HG03196 (cell line): ENCODE measurements at regions not wholly inside any gene's neighbourhood (a gene's known extent, or its start where the extent isn't known, plus 50 kb on each side); places are given as distances from the start of the nearest gene placed in this dataset.
"Not testable (repeated sequence)": the region's sequence is repeated elsewhere in the genome, so short reads cannot be mapped to it uniquely, and the experiment has no call there.

ENCODE experiments used
- ATAC-seq: cut with Tn5 transposase; IDR thresholded peaks from one replicate; pipeline ENCODE4 v1.9.1; 2021; ENCODE audit not compliant: unreplicated experiment

DNA sequence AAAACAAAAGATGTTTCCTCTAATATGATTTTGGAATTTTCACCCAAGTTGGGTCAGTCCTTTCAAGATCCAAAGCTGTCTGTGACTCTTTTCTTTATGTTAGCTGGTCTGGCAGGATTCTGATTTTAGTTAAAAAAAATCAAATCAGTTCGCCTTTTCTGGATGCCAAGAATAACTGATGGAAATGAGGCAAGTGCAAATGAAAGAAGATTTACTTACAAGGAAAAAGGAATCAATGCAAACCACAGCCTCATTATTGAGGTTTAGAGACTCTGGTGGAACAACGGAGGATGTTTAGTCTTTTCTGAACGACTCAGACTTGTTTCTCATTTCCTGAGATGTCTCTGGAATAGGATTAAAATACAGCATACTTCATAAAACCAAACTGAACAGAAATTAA is 117.0 kb upstream of the DYRK2 start:
- no peak for ATAC-seq

DNA sequence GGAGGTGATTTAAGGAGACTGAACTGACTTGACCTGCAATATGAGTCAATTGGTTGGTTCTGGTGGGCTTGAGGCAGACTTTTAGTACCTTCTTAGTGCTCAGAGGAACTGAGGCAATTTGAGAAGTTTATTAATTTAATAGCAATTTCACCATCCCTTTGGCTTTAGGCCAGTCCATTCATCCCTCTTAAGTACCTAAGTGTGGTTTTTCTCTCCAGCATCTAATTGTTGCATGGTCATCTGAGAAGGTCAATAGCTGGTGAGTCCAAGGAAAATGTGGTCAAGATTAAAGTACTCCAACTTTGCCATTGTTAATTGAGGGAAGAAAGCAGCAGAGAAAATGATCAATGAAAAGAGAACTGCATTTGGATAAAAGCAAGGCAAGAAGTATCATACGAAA is 115.4 kb upstream of the DYRK2 start:
- ATAC-seq: no peak

DNA sequence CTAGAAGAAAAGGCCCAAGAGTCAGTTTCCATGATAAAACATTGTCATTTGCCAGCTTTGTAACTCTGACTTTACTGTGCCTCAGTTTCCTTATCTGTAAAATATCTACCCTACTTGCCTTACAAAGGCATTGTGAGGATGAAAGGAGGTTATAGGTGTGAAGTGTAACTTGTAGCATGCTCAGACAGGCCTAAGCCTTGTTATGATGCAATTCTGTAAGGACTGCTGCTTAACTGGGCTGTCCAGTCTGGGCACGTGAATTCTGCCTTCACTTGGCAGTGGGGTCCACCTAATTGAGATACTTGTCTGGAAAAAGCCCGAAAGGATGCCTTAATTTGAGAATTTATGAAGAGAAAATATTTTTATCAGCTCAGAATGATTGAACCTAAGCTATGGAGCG is 114.5 kb upstream of the DYRK2 start:
- ATAC-seq: no peak

DNA sequence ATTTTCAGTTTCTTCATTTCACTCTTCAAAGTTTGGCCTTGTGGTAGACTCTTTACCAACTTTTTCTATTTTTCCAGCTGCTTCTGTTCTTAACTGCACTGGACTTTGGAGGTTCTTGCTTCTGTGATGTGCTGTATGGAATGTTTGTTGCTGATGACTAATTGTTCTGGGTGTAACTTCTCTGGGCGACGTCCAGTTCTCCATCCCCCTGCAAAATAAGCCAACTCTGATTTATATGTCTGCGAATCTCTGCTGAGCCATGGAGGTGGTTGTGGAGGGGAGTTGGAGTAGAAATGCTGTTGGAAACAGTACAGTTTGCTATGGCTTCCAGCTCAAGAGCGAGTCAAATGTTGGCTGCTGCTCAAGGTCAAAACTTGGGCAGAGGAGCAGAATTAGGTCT is 113.9 kb upstream of the DYRK2 start:
- ATAC-seq: no peak

DNA sequence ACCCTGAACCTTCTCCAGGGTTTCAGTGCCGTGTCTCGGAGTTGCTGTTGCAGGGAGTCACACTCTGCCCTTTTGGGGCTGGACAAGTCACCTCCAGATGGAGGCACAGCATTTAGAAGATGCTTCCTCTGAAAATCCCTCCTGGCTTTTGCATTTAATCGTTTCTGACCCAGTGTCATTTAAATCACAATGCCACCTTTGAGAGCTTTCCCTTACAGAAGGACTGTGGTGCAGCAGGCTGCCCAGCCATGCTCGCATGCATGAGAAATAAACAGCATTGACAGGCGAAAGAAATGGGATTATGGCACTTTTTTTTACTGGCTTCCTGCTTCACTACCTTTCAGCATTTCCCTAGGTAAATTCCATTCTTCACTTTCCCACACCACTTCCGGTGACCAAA is 113.4 kb upstream of the DYRK2 start:
- no peak for ATAC-seq

DNA sequence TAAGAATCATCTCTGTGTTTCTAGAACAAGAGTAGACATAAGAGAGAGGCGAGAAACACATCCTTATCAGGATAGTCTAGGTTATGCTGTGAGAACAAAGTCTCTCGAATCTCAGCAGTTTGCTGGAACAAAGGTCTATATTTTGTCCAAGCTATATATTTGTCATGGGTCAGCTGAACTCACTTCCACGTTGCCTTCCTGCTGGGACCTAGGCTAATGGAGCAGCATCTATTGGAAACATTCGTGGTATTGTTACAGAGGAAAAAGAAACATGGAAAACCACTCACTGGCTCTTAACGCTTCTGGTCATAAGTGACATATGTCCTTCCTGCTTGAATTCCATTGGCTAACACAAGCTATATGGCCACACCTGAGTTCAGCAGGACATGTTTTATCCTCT is 112.6 kb upstream of the DYRK2 start:
- no peak for ATAC-seq

DNA sequence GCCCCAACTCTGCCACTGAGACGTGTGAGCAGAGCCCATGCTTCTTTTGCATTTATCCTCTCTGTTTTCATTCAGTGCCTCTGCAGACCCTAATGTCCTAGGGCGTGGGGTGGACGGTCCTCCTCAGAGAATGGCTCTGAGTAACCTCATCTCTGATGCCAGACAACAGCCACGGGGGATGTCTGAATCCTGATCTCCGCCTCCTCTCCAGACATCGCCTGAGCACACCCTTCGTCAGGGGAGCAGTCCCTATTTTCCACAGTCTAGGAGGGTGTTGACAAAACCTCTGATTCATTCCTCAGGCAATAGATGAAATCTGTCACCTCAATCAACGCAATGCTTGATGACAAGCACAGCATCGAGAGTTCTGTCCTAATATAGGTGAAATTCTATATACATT is 109.2 kb upstream of the DYRK2 start:
- ATAC-seq: no peak

DNA sequence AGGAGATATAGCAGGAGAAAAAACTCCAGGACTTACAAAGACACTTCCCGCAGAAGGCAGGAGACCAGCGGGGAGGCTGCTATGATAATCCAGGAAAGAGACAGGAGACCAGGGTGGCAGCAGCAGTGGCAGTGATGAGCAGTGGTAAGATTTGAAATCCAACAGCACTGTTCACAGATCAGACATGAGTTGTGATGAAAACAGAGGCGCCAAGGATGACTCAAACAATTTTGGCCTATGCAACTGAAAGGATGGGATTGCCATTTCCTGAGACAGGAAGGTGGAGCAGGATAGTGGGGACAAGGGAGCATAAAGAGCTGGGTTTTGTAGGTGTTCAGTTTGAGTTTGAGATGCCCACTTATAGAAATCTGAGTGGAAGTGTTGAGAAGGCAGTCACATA is 108.6 kb upstream of the DYRK2 start:
- ATAC-seq: no peak

DNA sequence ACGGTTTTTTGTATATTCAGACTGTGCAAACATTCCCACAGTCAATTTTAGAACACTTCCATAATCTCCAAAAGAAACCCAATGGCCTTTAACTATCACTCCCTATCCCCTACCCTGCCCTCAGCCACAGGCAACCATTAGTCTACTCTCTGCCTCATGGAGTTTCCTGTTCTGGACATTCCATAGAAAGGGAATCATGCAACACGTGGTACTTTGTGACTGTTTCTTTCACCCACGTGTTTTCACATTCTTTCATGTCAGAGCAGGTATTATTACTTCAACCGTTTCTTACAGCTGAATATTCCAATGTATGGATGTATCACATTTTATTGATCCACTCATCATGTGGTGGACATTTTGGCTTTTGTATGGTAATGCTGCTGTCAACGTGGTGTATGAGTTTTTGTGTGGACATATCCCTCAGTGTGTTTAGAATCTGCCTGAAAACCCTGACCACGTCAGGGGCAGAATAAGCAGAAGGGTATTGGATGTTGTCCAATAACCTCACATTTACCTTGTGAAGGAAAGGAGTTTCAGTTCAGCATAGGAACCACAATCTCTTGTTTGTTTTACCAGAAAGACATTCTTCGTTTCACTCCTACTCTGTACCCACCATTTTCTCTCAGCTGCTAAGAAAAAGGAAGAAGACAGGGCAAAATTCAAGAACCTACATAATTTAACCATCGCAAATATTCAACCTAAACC is 107.5 kb upstream of the DYRK2 start:
- no peak for ATAC-seq

DNA sequence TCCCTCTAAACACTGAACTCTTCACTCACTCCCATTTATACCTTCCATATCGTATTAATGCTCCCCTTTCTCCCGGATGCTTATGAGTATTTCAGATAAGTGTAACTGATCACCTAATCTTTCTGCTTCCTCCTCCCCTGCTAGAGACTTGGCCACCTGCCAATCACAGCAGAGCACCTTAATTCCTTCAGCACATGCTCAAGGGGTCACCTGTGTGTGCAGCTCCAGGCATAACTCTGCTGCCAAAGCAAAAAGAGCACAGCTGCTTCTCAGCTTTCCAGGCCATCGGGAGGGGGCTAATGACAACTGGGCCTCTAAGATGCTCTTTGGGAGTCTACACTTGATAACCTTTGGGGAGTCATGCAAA is 106.9 kb upstream of the DYRK2 start:
- ATAC-seq: no peak

DNA sequence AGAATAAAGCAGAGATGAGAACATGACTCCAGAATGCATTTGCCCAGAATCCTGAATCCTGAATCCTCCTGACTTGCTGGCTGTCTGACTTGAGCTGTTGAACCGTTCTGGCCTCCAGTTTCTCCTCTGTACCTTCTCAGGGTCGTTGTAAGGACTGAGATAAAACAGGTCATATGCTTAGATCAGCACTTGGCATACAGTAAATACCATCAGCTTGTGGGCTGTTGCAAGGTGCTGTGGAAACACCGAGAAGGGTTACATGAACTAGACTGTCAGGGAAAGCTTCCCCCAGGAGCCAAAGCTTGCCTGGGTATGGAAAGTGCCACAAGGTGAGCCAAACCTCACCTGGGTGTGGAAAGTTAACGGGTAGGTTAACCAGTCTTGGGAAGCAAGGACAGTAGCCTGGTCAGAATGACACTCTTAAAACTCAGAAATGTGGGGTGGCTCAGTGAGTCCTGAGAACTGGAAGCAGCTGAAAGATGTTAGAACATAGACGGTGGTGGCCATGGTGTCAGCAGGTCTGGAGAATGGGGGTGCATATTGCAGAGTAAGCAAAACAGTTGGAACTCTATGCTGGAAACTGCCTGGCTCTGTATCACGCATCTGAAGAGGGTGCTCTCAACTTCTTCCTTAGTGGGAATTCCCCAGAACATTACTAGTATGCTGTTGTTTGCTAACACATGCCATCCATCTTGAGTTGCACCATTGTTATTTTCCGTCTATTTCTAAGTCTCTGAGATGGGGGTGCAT is 105.3 kb upstream of the DYRK2 start:
- ATAC-seq: no peak

DNA sequence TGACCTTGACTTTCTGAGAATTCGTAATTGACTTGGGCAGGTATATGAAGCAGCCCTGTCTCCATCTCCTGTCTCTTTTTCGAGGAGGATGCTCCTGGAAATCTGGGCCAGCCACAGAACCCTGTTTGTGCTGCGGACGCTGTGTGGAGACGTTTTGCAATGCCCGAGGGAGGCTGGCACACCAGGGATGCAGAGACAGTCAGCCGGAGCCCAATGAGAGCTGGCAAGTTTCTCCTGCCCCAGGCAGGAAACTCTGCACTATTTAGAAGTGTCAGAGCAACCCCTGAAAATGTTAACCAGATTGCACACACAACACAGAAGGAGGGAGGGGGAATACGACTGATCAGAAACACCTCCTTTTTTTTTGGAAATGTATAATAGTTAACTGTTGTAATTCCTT is 103.2 kb upstream of the DYRK2 start:
- no peak for ATAC-seq

DNA sequence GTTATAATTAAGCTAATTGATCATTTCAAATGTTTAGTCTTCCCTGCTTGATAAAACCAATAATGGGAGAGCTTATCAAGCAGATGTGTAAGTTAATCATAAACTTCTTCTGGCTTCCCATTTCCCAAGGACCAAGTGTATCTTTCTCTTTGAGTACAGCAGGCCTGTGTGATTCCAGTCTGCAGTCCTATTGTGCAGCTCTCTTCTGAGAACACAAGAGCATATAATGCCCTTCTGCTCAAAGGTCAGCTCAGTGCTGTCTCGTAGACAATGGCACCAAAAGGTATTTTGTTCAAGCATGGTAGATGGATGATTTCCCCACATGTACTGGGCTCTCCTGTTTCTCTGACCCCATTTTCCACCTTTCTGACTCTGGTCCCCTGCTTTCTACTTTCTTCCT is 101.8 kb upstream of the DYRK2 start:
- no peak for ATAC-seq

DNA sequence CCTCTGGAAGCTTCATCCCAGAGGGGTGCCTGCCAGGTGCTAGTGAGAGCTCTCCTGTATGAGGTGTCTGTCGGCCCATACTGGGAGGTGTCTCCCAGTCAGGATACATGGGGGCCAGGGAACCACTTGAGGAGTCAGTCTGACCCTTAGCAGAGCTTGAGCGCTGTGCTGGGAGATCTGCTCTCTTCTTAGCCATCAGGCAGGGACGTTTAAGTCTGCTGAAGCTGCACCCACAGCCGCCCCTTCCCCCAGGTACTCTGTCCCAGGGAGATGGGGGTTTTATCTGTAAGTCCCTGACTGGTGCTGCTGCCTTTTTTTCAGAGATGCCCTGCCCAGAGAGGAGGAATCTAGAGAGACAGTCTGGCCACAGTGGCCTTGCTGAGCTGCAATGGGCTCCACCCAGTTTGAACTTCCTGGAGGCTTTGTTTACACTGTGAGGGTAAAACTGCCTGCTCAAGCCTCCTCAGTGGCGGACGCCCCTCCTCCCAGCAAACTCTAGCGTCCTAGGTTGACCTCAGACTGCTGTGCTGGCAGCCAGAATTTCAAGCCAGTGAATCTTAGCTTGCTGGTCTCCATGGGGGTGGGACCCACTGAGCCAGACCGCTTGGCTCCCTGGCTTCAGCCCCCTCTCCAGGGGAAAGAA is 93.3 kb upstream of the DYRK2 start:
- ATAC-seq: not testable (repeated sequence)

DNA sequence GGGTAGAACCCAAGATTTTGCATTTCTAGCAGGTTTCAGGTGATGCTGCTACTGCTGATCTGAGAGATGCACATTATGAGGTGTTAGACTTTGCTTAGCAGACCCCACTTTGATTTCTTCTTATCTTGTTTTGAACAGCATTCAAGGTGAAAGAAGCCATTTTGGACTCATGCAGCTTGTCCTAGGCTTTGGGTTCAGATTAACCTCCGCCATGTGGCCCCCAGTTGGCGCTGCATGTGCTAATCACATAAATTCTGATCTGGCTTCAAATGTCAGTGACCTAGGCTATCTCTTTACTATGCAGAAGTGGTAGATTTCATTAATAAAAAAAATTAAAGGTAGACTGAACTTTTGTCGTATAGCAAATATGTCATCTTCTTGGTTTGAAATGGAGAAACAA is 89.8 kb upstream of the DYRK2 start:
- ATAC-seq: no peak

DNA sequence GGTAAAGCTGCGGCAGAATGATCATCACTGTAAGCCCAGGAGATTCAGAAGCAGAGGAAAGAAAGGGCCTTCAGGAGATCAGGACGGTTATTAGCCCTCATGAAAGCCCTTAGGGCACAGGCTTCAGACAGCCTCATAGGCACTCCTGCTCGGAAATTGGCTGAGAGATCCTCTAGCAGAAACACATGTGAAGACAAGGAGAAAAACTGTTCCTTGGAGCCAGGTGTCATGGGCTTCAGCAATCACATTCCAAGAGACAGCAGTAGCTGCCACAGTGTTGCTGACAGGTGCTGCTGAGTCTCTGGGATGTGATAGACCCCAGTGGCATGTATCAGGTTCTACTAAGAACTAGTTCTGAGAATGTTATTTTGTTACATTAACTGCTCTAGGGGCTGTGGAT is 88.8 kb upstream of the DYRK2 start:
- no peak for ATAC-seq

DNA sequence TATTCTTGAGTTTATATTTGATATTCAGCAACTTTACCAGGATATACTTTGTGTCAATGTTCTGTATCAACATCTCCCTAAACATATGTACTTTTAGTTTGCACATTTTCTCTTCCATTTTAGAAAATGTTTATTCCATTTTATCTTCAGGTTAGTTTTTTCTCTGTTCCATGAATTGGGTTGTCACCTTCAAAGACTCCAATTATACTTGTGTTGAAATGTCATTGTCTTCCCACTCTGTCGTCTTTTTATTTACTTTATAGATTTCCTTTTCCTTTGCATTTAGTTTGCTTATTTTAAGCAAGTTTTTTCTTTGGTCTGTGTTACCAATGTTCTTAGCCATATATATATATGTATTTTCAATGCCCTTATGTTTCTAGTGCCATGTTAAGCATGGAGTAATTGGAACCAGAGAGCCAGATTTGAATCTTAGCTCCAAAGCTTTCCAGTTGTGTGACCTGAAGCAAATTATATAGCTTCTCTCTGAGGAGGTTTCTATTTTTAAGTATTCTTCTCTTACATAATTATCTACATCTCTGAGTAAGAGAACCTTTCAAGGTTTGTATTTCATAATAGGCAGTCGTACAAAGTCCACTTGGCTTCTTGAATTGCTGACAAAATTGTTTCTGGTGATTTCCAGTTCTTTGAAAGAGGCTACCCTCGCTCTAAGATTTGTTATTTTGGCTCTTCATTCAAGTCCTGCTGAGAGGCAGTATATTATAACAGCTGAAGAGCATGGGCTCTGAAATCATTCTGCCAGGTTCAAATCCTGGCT is 85.8 kb upstream of the DYRK2 start:
- no peak for ATAC-seq

DNA sequence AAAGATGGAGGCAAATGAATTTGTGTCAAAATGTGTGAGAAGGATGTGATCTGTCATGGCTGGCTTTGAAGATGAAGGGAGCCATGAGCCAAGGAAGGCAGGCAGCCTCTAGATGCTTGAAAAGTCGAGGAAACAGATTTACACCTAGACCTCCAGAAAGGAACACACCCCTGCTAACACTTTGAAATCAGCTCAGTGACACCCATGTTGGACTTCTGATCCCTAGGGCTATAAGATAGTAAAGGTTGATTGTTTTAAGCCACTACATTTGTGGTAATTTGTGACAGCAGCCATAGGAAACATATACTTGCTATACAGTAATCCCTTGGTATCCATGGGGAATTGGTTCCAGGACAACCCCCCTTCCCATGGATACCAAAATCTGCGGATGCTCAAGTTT is 80.5 kb upstream of the DYRK2 start:
- no peak for ATAC-seq

DNA sequence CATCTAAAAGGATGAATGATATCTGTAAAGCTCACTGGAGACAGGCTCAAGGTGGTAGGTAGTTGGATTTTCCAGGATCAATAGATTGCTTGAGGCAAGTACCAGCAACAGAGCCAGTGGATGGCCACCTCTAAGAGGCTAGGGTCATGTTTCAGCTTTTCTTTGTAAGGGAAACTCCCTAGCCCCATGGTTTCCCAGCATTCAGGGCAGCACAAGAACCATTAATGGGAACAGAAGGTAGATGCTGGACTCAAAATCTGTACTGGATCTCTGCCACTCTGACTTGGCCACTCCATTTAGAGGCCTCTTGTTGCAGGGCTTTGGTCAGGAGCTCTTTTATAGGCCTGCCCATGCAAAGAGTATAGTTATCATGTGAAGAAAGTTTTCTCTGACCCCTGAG is 76.1 kb upstream of the DYRK2 start:
- ATAC-seq: no peak

DNA sequence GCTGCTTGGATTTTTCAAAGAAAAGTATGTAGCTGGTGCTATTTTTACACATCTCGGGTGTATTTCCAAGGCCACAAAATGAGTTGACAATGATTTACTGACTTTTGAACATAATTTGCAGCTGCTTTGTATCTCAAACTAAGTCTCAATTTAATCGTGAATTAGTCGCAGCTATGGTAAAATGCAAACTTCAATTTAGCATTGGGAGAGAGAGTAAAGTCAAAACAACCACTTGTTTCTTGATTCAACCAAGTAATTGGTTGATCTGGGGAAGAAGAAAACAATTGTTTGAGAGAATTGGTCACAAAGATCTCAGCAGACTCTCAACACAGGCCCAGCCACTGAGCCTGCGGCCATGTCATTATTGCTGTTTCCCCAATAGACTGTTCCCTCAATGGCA is 75.0 kb upstream of the DYRK2 start:
- no peak for ATAC-seq

DNA sequence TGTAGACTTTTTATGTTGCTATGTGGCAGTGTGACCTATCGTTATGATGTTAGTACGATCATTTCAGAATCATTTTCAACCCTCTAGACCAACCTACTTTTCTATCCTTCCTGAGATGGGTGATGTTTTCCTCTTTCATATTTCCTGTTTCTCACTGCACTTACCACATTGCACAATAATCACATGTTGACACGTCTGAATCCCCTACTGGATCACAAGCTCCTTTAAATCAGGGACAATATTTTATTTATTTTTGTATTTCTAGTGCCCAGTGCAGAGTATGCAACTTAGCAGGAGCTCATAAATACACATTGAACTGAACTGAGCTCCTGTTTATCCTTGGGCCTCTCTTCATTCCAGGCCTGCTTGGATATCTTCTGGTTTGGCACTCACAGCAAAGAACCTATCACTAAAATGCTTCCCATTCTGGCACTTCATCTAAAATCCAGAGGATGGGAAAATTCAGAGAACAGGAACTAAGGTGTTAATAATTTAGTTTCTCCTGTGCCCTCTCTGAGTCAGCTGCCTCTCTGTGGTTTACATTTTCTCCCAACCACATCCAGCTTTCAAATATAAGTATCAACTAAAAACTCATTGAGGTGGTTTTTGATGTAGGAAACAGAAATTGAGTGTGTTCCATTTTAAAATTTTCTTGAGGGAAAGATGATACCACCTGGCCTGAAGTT is 69.4 kb upstream of the DYRK2 start:
- ATAC-seq: no peak
